H9 (cell line): ENCODE measurements at regions not wholly inside any gene's neighbourhood (a gene's known extent, or its start where the extent isn't known, plus 50 kb on each side); places are given as distances from the start of the nearest gene placed in this dataset.

Source experiments
- DNase-seq: peaks from one replicate; pipeline ENCODE4 v3.0.0-alpha.2; 2017
- H2AFZ ChIP-seq: one replicate; pipeline ENCODE4 v1.6.1; 2013; ENCODE audit warnings: mild to moderate bottlenecking, low read length, control low read depth, moderate library complexity
- H2AK5ac ChIP-seq: 2 replicates; pipeline ENCODE4 v1.6.1; 2013; ENCODE audit warnings: low read length, control low read depth, mixed read lengths; ENCODE audit not compliant: insufficient read length
- H2BK120ac ChIP-seq: one replicate; pipeline ENCODE4 v1.6.1; 2013; ENCODE audit warnings: low read depth, mild to moderate bottlenecking, low read length, control low read depth, inconsistent platforms; ENCODE audit not compliant: poor library complexity, severe bottlenecking
- H2BK12ac ChIP-seq: 2 replicates; pipeline ENCODE4 v1.6.1; 2013; ENCODE audit warnings: low read length, control low read depth, mixed read lengths, low read depth; ENCODE audit not compliant: insufficient read length
- H2BK15ac ChIP-seq: 2 replicates; pipeline ENCODE4 v1.6.1; 2013; ENCODE audit warnings: low read depth, low read length, control low read depth
- H2BK20ac ChIP-seq: one replicate; pipeline ENCODE4 v1.6.1; 2013; ENCODE audit warnings: low read depth, mild to moderate bottlenecking, low read length, control low read depth, inconsistent platforms; ENCODE audit not compliant: poor library complexity, severe bottlenecking
- H2BK5ac ChIP-seq: 2 replicates; pipeline ENCODE4 v1.6.1; 2013; ENCODE audit warnings: low read length, control low read depth, mixed read lengths; ENCODE audit not compliant: insufficient read length
- H3K14ac ChIP-seq: 2 replicates; pipeline ENCODE4 v1.6.1; 2013; ENCODE audit warnings: low read length, control low read depth; ENCODE audit not compliant: insufficient read depth
- H3K18ac ChIP-seq: 2 replicates; pipeline ENCODE4 v1.6.1; 2013; ENCODE audit warnings: low read depth, mild to moderate bottlenecking, mixed read lengths, low read length, control low read depth; ENCODE audit not compliant: insufficient read length
- H3K23ac ChIP-seq: 2 replicates; pipeline ENCODE4 v1.6.1; 2013; ENCODE audit warnings: low read length, control low read depth, mixed read lengths, low read depth; ENCODE audit not compliant: insufficient read length
- H3K23me2 ChIP-seq: 2 replicates; pipeline ENCODE4 v1.6.1; 2013; ENCODE audit warnings: low read depth, mild to moderate bottlenecking, mixed read lengths, low read length, control low read depth; ENCODE audit not compliant: insufficient read length, poor library complexity, severe bottlenecking
- H3K27ac ChIP-seq: 2 replicates; pipeline ENCODE4 v1.5.1; 2013; ENCODE audit warnings: low read length, control low read depth, mixed read lengths, low read depth; ENCODE audit not compliant: insufficient read length
- H3K27me3 ChIP-seq: 2 replicates; pipeline ENCODE4 v1.6.1; 2013; ENCODE audit warnings: low read length, control low read depth, inconsistent platforms; ENCODE audit not compliant: insufficient read depth
- H3K4ac ChIP-seq: 2 replicates; pipeline ENCODE4 v1.6.1; 2013; ENCODE audit warnings: low read depth, mild to moderate bottlenecking, control low read depth, inconsistent platforms, low read length, moderate library complexity
- H3K4me1 ChIP-seq: 2 replicates; pipeline ENCODE4 v1.6.1; 2013; ENCODE audit warnings: low read length, control low read depth, inconsistent platforms; ENCODE audit not compliant: insufficient read depth
- H3K4me2 ChIP-seq: 2 replicates; pipeline ENCODE4 v1.6.1; 2013; ENCODE audit warnings: low read length, control low read depth, mixed read lengths; ENCODE audit not compliant: insufficient read length, insufficient read depth
- H3K56ac ChIP-seq: 2 replicates; pipeline ENCODE4 v1.6.1; 2013; ENCODE audit warnings: low read depth, mild to moderate bottlenecking, mixed read lengths, low read length, control low read depth; ENCODE audit not compliant: insufficient read length
- H3K79me1 ChIP-seq: 2 replicates; pipeline ENCODE4 v1.6.1; 2013; ENCODE audit warnings: low read depth, mild to moderate bottlenecking, moderate library complexity, low read length, control low read depth, inconsistent platforms; ENCODE audit not compliant: insufficient read depth, poor library complexity, severe bottlenecking
- H3K79me2 ChIP-seq: 2 replicates; pipeline ENCODE4 v1.6.1; 2013; ENCODE audit warnings: low read length, control low read depth, inconsistent platforms; ENCODE audit not compliant: insufficient read depth
- H3K9ac ChIP-seq: 2 replicates; pipeline ENCODE4 v1.6.1; 2013; ENCODE audit warnings: low read length, control low read depth, mixed read lengths; ENCODE audit not compliant: insufficient read length; ENCODE audit errors: extremely low read depth
- H3K9me3 ChIP-seq: one replicate; pipeline ENCODE4 v1.6.1; 2013; ENCODE audit warnings: low read depth, low read length, inconsistent platforms; ENCODE audit not compliant: control insufficient read depth
- H3T11ph ChIP-seq: one replicate; pipeline ENCODE4 v1.6.1; 2013; ENCODE audit warnings: mild to moderate bottlenecking, low read length, control low read depth, inconsistent platforms
- H4K20me1 ChIP-seq: one replicate; pipeline ENCODE4 v1.6.1; 2013; ENCODE audit not compliant: control insufficient read depth, insufficient read length, insufficient read depth
- H4K5ac ChIP-seq: 2 replicates; pipeline ENCODE4 v1.6.1; 2013; ENCODE audit warnings: low read depth, mild to moderate bottlenecking, mixed read lengths, low read length, control low read depth; ENCODE audit not compliant: insufficient read length
- H4K8ac ChIP-seq: replicated peaks from 2 replicates; pipeline ENCODE4 v1.6.1; 2013; ENCODE audit warnings: low read length, control low read depth, mixed read lengths, low read depth; ENCODE audit not compliant: insufficient read length
- H4K91ac ChIP-seq: 2 replicates; pipeline ENCODE4 v1.6.1; 2013; ENCODE audit warnings: low read depth, mild to moderate bottlenecking, moderate library complexity, mixed read lengths, low read length, control low read depth; ENCODE audit not compliant: insufficient read length
- H3K27ac Mint-ChIP-seq, 3 experiments: 2 replicates in 2 of 3; 3 replicates in 1 of 3; pipeline ENCODE4 v1.8.0; 2020 to 2021; ENCODE audit warnings: mixed read lengths in 3 of 3, mild to moderate bottlenecking in 1 of 3, moderate library complexity in 1 of 3
- H3K27me3 Mint-ChIP-seq: 2 replicates; pipeline ENCODE4 v1.8.0; 2021; ENCODE audit warnings: low read depth, mild to moderate bottlenecking, moderate library complexity, mixed read lengths
- H3K36me3 Mint-ChIP-seq, 3 experiments: 2 replicates in 2 of 3; 3 replicates in 1 of 3; pipeline ENCODE4 v1.8.0; 2020 to 2021; ENCODE audit warnings: low read depth in 3 of 3, mixed read lengths in 3 of 3; ENCODE audit not compliant: insufficient read depth in 1 of 3
- H3K4me1 Mint-ChIP-seq, 2 experiments: 2 replicates each; pipeline ENCODE4 v1.8.0; 2020; ENCODE audit warnings: mixed read lengths in 2 of 2
- H3K4me3 Mint-ChIP-seq, 2 experiments: 2 replicates in 1 of 2; 3 replicates in 1 of 2; pipeline ENCODE4 v1.8.0; 2020 to 2021; ENCODE audit warnings: mild to moderate bottlenecking in 2 of 2, mixed read lengths in 2 of 2, moderate library complexity in 1 of 2
- H3K9me3 Mint-ChIP-seq, 2 experiments: 2 replicates in 1 of 2; 3 replicates in 1 of 2; pipeline ENCODE4 v1.8.0; 2020; ENCODE audit warnings: mild to moderate bottlenecking in 2 of 2, mixed read lengths in 2 of 2, moderate library complexity in 1 of 2
- WGBS: extraction: QIAGEN DNeasy Blood & Tissue Kit; methylation state at CpG from one replicate; pipeline ENCODE4 v1.1.7; 2013; ENCODE audit warnings: missing lambda C conversion rate, low lambda C conversion rate, mixed read lengths; ENCODE audit not compliant: insufficient read length; ENCODE audit errors: extremely low coverage; 5-methylcytosine and 5-hydroxymethylcytosine counted together
- TF ChIP-seq, protein P1 (sequence below): fragments of 200-600 bp; sonication (generic); conservative IDR thresholded peaks from 3 replicates; pipeline ENCODE4 v1.8.0; 2021; ENCODE audit warnings: antibody characterized with exemption, mild to moderate bottlenecking

GRCh38 chr4:8681391-8681790 is 88.8 kb downstream of the CPZ start:
- H2BK12ac ChIP-seq = no peak overlapping the region
- no peaks in the 10 kb centered on the region for H3K36me3 Mint-ChIP-seq
- no peak overlapping the region for H3K4ac ChIP-seq
- H3K27me3 ChIP-seq = no peaks in the 10 kb centered on the region; the same call in 1 of the 2 replicates
- H3K23ac ChIP-seq = no peak overlapping the region
- H2BK5ac ChIP-seq = no peak overlapping the region
- H3K4me3 Mint-ChIP-seq = no peak overlapping the region; a peak in 1 of 5 replicates
- no peaks in the 10 kb centered on the region for H3K79me1 ChIP-seq
- H4K20me1 ChIP-seq = no peaks in the 10 kb centered on the region
- no peak overlapping the region for H3K14ac ChIP-seq
- no peak overlapping the region for H3K27ac ChIP-seq
- no peak overlapping the region for H2BK20ac ChIP-seq
- H3K4me2 ChIP-seq = no peak overlapping the region
- H3K56ac ChIP-seq = no peak overlapping the region
- no CpG with 5 or more reads among the region's 11 CpGs for WGBS
- H3K4me1 Mint-ChIP-seq = no peaks in the 10 kb centered on the region
- no peak overlapping the region for H2BK15ac ChIP-seq
- no peak overlapping the region for H3K9ac ChIP-seq
- no peaks in the 10 kb centered on the region for H3K9me3 Mint-ChIP-seq
- H3K27ac Mint-ChIP-seq = no peak overlapping the region; a peak in 1 of 7 replicates
- no peaks in the 10 kb centered on the region for H3K4me1 ChIP-seq
- no peaks in the 10 kb centered on the region for H3K9me3 ChIP-seq
- H4K91ac ChIP-seq = no peak overlapping the region
- no peak for DNase-seq
- TF ChIP-seq, protein P1, sequence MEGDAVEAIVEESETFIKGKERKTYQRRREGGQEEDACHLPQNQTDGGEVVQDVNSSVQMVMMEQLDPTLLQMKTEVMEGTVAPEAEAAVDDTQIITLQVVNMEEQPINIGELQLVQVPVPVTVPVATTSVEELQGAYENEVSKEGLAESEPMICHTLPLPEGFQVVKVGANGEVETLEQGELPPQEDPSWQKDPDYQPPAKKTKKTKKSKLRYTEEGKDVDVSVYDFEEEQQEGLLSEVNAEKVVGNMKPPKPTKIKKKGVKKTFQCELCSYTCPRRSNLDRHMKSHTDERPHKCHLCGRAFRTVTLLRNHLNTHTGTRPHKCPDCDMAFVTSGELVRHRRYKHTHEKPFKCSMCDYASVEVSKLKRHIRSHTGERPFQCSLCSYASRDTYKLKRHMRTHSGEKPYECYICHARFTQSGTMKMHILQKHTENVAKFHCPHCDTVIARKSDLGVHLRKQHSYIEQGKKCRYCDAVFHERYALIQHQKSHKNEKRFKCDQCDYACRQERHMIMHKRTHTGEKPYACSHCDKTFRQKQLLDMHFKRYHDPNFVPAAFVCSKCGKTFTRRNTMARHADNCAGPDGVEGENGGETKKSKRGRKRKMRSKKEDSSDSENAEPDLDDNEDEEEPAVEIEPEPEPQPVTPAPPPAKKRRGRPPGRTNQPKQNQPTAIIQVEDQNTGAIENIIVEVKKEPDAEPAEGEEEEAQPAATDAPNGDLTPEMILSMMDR = no peak
- no peak overlapping the region for H2BK120ac ChIP-seq
- no peak overlapping the region for H2AFZ ChIP-seq
- no peak overlapping the region for H3K18ac ChIP-seq
- no peak overlapping the region for H3T11ph ChIP-seq
- H3K79me2 ChIP-seq = no peaks in the 10 kb centered on the region
- no peak overlapping the region for H4K8ac ChIP-seq
- no peaks in the 10 kb centered on the region for H3K23me2 ChIP-seq
- no peak overlapping the region for H4K5ac ChIP-seq
- H3K27me3 Mint-ChIP-seq = peaks cover 67% of the 10 kb centered on the region
- H2AK5ac ChIP-seq = no peak overlapping the region
